Gastroesophageal sphincter (tissue), 4 donors: ENCODE measurements at regions not wholly inside any gene's neighbourhood (a gene's known extent, or its start where the extent isn't known, plus 50 kb on each side); places are given as distances from the start of the nearest gene placed in this dataset.

Source experiments
- ATAC-seq: fragments of 150-250 bp; one replicate; pipeline ENCODE4 v1.9.1; 2016; ENCODE audit warnings: mild to moderate bottlenecking, moderate library complexity
- H3K27ac ChIP-seq, 4 donors: fragments of 200-600 bp; sonication (generic) in 3 of 4; 1 replicate in 3 of 4; 2 replicates in 1 of 4; pipeline ENCODE4 v1.5.1; 2016 to 2019
- H3K27me3 ChIP-seq: fragments of 200-600 bp; sonication (generic); one replicate; pipeline ENCODE4 v1.5.1; 2019
- H3K36me3 ChIP-seq, 2 donors: fragments of 200-600 bp; sonication (generic); one replicate each; pipeline ENCODE4 v1.5.1; 2019; ENCODE audit warnings: control low read depth in 1 of 2
- H3K4me1 ChIP-seq, 3 donors: fragments of 200-600 bp; sonication (generic); 1 replicate in 2 of 3; 2 replicates in 1 of 3; pipeline ENCODE4 v1.5.1; 2016 to 2019; ENCODE audit warnings: control low read depth in 2 of 3
- H3K4me3 ChIP-seq, 2 donors: fragments of 200-600 bp; sonication (generic); one replicate each; pipeline ENCODE4 v1.5.1; 2019; ENCODE audit warnings: mild to moderate bottlenecking in 1 of 2, moderate library complexity in 1 of 2
- H3K9me3 ChIP-seq, 3 donors: fragments of 200-600 bp; sonication (generic); one replicate each; pipeline ENCODE4 v1.5.1; 2017 to 2019; ENCODE audit warnings: control low read depth in 2 of 3
- CTCF ChIP-seq, 4 experiments: fragments of 200-600 bp in 2 of 4; fragments of 450-650 bp in 2 of 4; sonication (generic) in 1 of 4; IDR thresholded peaks; one replicate each; pipeline ENCODE4 v1.5.1; 2017 to 2019; ENCODE audit warnings: antibody characterized with exemption in 4 of 4, mild to moderate bottlenecking in 2 of 4, moderate library complexity in 2 of 4
- EP300 ChIP-seq: sonication (generic); formaldehyde crosslinking; IDR thresholded peaks from one replicate; pipeline ENCODE4 v1.6.1; 2017; ENCODE audit warnings: antibody characterized with exemption, mild to moderate bottlenecking
- POLR2A ChIP-seq, 2 donors: fragments of 450-650 bp; IDR thresholded peaks; one replicate each; pipeline ENCODE4 v1.6.1; 2017; ENCODE audit warnings: antibody characterized with exemption in 2 of 2, mild to moderate bottlenecking in 2 of 2, moderate library complexity in 1 of 2
- POLR2AphosphoS5 ChIP-seq: sonication (generic); formaldehyde crosslinking; IDR thresholded peaks from one replicate; pipeline ENCODE4 v1.6.1; 2017; ENCODE audit warnings: antibody characterized with exemption
- WGBS, 2 donors: methylation state at CpG; one replicate each; pipeline ENCODE4 v1.1.5; 2018; ENCODE audit warnings: low coverage in 1 of 2; 5-methylcytosine and 5-hydroxymethylcytosine counted together

DNA sequence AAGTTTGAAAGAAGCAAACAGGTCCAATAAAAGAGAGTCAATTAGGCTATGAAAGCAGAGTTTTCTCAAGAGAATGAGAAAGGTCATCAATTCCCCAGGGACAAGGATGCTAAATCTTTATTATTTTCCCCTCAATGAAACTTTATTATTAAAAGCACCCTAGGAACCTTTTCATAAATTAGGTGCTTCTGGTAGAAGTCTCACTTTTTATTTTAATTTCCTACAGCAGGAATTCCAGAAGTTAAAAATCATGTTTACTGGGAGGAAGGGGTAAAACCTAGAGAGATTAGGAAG lies 223.2 kb upstream of the SOX5 start:
- H3K36me3 ChIP-seq: no peaks in the 10 kb centered on the region
- no peak for ATAC-seq
- no peak overlapping the region for H3K27ac ChIP-seq
- H3K4me1 ChIP-seq: no peaks in the 10 kb centered on the region
- no peak overlapping the region for H3K4me3 ChIP-seq
- H3K27me3 ChIP-seq: no peaks in the 10 kb centered on the region
- no peak for TF ChIP-seq POLR2A (IDR thresholded peaks at IDR 0.05)
- TF ChIP-seq EP300: no peak
- no peaks in the 10 kb centered on the region for H3K9me3 ChIP-seq

DNA sequence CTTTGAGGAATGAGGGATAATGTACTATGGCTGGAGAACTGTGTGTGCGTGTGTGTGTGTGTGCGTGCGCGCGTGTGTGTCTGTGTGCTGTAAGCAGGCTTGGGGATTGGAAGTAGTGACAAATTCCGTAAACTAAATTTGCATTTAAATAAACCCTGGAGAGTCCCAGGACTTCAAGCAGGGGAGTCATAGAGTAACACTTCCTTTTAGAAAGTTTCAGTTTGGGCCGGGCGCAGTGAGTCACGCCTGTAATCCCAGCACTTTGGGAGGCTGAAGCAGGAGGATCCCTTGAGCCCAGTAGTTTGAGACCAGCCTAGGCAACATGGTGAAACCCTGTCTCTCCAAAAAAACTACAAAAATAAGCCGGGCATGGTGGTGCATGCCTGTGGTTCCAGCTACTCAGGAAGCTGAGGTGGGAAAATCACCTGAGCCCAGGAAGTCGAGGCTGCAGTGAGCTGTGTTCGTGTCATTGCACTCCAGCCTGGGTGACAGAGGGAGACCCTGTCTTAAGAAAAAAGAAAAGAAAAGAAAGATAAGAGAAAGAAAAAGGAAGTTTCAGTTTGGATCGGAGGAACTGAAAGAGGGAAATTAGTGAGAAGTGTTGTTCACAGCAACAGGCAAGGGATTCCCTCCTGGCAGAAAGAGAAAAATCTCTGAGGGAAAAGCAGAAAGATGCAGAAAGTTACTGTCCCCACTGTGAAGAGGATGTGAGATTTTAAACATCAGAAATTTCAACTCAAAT lies 222.7 kb upstream of the SOX5 start:
- Histone ChIP-seq H3K4me1 (no peaks in the 10 kb centered on the region), H3K27me3 (no peaks in the 10 kb centered on the region), H3K4me3 (no peak overlapping the region), H3K36me3 (no peaks in the 10 kb centered on the region), H3K9me3 (no peaks in the 10 kb centered on the region), H3K27ac (no peak overlapping the region)
- WGBS, 2 donors: 60 to 69% methylated on average over 5 to 11 of the region's 13 CpGs
- TF ChIP-seq POLR2AphosphoS5 (no peak), POLR2A (IDR thresholded peaks at IDR 0.05) (no peak), EP300 (no peak), CTCF (IDR thresholded peaks at IDR 0.05) (no peak)
- ATAC-seq: no peak

DNA sequence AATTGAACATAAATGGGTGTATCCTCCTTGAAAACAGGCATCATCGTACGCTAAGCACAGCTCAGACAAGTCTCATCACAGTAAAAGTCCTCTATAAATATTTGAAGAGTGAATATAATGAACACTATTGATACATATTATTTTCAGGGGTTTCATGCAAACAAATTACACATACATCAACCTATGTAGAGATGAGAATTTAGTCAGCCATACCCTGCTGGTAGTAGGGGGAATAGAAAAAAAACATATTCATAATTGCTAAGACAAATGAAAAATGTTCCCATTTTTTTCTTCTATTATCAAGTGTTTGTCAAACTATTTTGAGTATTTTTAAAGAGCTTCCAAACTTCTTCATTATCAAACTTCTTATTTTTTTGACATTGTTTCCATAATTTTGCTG lies 205.6 kb upstream of the SOX5 start:
- Histone ChIP-seq H3K9me3 (no peaks in the 10 kb centered on the region), H3K27me3 (no peaks in the 10 kb centered on the region), H3K4me1 (no peaks in the 10 kb centered on the region), H3K36me3 (no peaks in the 10 kb centered on the region), H3K27ac (no peak overlapping the region), H3K4me3 (no peak overlapping the region)
- ATAC-seq: no peak
- TF ChIP-seq EP300 (no peak), POLR2AphosphoS5 (no peak), CTCF (IDR thresholded peaks at IDR 0.05) (no peak), POLR2A (IDR thresholded peaks at IDR 0.05) (no peak)
- WGBS, 2 donors: 89% methylated on average over 2 of the region's 2 CpGs

DNA sequence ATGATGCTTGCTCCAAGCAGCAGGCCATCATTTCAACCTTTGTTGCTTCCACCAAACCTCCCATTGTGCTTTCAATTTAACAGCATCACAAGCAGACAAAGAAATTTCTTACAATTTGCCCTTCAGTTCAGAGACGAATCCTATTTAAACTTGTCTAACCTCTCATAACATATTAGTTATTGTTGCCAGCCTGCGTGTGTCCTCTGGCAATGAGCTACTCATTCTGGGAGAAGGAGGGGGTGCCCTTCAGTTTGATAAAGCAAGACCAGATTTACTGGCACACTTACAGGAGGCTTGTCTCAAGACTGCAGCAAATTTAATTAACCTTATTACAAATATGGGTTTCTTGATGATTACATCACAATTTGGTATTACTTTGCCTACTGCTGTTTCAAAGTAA lies 203.6 kb upstream of the SOX5 start:
- no peaks in the 10 kb centered on the region for H3K27me3 ChIP-seq
- no peak for ATAC-seq
- TF ChIP-seq POLR2A (IDR thresholded peaks at IDR 0.05): no peak
- no peak for TF ChIP-seq EP300
- no peak for TF ChIP-seq CTCF (IDR thresholded peaks at IDR 0.05)
- no peak for TF ChIP-seq POLR2AphosphoS5
- no peaks in the 10 kb centered on the region for H3K4me1 ChIP-seq
- H3K36me3 ChIP-seq: no peaks in the 10 kb centered on the region
- H3K4me3 ChIP-seq: no peak overlapping the region
- no peak overlapping the region for H3K27ac ChIP-seq
- no peaks in the 10 kb centered on the region for H3K9me3 ChIP-seq
- 26 to 55% methylated on average over 2 of the region's 2 CpGs for WGBS, 2 donors

DNA sequence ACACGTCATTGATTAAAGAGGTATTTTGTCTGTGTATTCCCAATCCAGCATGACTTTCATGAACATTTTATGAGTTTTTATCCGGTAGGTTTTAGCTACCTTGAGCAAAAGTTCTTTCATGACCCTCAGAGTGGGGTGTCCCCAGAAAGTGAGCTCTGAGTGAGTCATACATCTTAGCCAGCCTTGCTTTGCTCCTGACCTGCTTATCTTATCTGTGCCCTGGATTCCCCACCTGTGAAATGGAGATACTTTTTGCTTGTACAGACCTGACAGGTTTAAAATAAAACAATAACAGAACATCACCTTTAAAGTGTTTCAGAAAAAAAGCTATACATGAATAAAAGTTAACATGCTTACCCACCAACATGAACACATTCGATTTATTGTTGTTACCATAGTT lies 202.8 kb upstream of the SOX5 start:
- no peaks in the 10 kb centered on the region for H3K27me3 ChIP-seq
- TF ChIP-seq POLR2A (IDR thresholded peaks at IDR 0.05) (no peak), POLR2AphosphoS5 (no peak), CTCF (IDR thresholded peaks at IDR 0.05) (no peak), EP300 (no peak)
- H3K4me1 ChIP-seq: no peaks in the 10 kb centered on the region
- no peaks in the 10 kb centered on the region for H3K9me3 ChIP-seq
- H3K27ac ChIP-seq: no peak overlapping the region
- no peak for ATAC-seq
- no peak overlapping the region for H3K4me3 ChIP-seq
- WGBS, 2 donors: 87% methylated on average over 3 of the region's 3 CpGs
- H3K36me3 ChIP-seq: no peaks in the 10 kb centered on the region
